ENCODE measurements at regions not wholly inside any gene's neighbourhood (a gene's known extent, or its start where the extent isn't known, plus 50 kb on each side); places are given as distances from the start of the nearest gene placed in this dataset.

DNA sequence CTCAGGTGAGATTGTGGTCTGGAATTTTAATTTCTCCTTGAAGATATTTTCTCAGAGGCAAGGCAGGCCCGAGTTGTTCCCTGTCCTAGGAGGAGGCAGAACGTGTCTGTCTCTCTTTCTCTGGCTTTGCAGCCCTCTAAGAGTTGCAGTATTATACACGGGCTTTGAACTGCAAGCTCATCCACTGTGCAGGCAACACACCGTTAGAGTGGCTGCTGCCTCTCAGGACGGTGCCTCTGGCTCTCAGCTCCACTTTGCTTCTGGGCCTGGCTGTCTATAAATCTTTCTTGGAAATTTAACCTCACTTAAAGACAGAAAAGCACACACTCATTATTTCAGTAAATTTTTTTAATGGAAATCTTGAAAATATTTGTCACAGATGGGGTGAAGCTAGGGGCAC, 170.1 kb upstream of the ADCY2 start:
- TF ChIP-seq EZH2 (IDR thresholded peaks at IDR 0.05; ENCODE audit: borderline replicate concordance, insufficient read depth, low read depth, low read length, poor library complexity, severe bottlenecking) = no peak
- TF ChIP-seq, protein P1, sequence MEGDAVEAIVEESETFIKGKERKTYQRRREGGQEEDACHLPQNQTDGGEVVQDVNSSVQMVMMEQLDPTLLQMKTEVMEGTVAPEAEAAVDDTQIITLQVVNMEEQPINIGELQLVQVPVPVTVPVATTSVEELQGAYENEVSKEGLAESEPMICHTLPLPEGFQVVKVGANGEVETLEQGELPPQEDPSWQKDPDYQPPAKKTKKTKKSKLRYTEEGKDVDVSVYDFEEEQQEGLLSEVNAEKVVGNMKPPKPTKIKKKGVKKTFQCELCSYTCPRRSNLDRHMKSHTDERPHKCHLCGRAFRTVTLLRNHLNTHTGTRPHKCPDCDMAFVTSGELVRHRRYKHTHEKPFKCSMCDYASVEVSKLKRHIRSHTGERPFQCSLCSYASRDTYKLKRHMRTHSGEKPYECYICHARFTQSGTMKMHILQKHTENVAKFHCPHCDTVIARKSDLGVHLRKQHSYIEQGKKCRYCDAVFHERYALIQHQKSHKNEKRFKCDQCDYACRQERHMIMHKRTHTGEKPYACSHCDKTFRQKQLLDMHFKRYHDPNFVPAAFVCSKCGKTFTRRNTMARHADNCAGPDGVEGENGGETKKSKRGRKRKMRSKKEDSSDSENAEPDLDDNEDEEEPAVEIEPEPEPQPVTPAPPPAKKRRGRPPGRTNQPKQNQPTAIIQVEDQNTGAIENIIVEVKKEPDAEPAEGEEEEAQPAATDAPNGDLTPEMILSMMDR (IDR thresholded peaks at IDR 0.05) = no peak
- Mint-ChIP-seq H3K27me3 (no peaks in the 10 kb centered on the region), H3K9me3 (ENCODE audit: insufficient read depth) (no peaks in the 10 kb centered on the region), H3K4me1 (no peaks in the 10 kb centered on the region), H3K27ac (no peak overlapping the region), H3K4me3 (no peak overlapping the region)
- H3K27me3 ChIP-seq (replicated peaks in 1 of 4; ENCODE audit: control extremely low read depth in 1 of 4, control insufficient read depth in 3 of 4, insufficient read depth in 4 of 4, low read length in 3 of 4) = no peaks in the 10 kb centered on the region
- no peaks in the 10 kb centered on the region for H3K4me1 ChIP-seq (ENCODE audit: control insufficient read depth in 2 of 2, insufficient read depth in 2 of 2, low read length in 2 of 2)
- H3K9me3 ChIP-seq (ENCODE audit: control extremely low read depth in 1 of 3, control insufficient read depth in 2 of 3, insufficient read depth in 1 of 3, low read length in 2 of 3) = peaks cover 0 to 5% (median 0%) of the 10 kb centered on the region in 3 donors
- no peaks in the 10 kb centered on the region for H4K20me1 ChIP-seq (ENCODE audit: control insufficient read depth, insufficient read depth, low read length, poor library complexity, severe bottlenecking)
- no peak overlapping the region for H3K4me3 ChIP-seq (ENCODE audit: control extremely low read depth in 1 of 5, extremely low read depth in 1 of 5, insufficient read depth in 1 of 5, low read depth in 2 of 5, low read length in 4 of 5)
- no peak overlapping the region for H3K27ac ChIP-seq (ENCODE audit: low read length in 2 of 2)
- no peak for DNase-seq
- intact Hi-C loops (cut with micrococcal nuclease) = no loop called here
- 74% methylated on average over 4 of the region's 5 CpGs for WGBS (ENCODE audit: insufficient coverage)
- H3K79me2 ChIP-seq (ENCODE audit: control insufficient read depth, insufficient read depth, low read length) = no peaks in the 10 kb centered on the region
- no peak overlapping the region for H2AFZ ChIP-seq (ENCODE audit: insufficient read depth, low read depth, low read length, poor library complexity, severe bottlenecking)
- no peak overlapping the region for H3K4me2 ChIP-seq (replicated peaks; ENCODE audit: low read depth, low read length, poor library complexity, severe bottlenecking)
- ChIA-PET POLR2A (no interaction called here), CTCF (no interaction called here)
- no peak for ATAC-seq (ENCODE audit: low read depth)
- no peak overlapping the region for H3K9ac ChIP-seq (ENCODE audit: low read length)
- H3K36me3 ChIP-seq (replicated peaks in 1 of 2; ENCODE audit: control extremely low read depth in 1 of 2, control insufficient read depth in 1 of 2, extremely low read depth in 1 of 2, insufficient read depth in 2 of 2, low read length in 1 of 2) = no peaks in the 10 kb centered on the region

DNA sequence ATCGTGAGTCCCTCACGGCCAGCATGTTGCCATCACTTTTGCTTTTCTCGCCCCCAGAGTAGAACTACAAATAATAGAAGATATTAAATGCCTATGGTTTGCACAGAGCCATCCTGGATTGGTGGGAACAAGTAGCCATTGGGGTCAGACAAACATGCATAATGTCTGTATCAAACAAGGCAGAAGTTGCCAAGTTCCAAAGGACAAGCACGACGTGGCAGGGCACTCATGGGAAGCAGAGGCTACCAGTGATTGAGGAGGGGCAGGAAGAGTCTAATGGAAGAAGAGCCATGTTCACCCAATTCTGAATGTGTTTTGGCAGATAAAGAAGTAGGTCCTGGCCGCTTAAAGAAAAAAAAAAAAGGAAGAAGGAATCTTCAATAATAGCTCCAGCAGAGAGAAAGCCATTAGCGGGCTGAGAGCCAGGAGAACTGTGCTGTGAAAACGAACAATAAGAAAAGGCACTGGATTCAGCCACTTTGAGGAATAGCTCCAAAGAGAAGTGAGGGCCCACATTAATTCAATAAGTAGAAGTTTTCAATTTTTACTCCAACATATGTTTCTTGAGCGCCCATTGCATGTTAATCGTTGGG, 153.7 kb upstream of the ADCY2 start:
- TF ChIP-seq, protein P1 (IDR thresholded peaks at IDR 0.05) = no peak
- TF ChIP-seq EZH2 (IDR thresholded peaks at IDR 0.05; ENCODE audit: borderline replicate concordance, insufficient read depth, low read depth, low read length, poor library complexity, severe bottlenecking) = no peak
- Histone ChIP-seq H2AFZ (ENCODE audit: insufficient read depth, low read depth, low read length, poor library complexity, severe bottlenecking) (no peak overlapping the region), H4K20me1 (ENCODE audit: control insufficient read depth, insufficient read depth, low read length, poor library complexity, severe bottlenecking) (no peaks in the 10 kb centered on the region), H3K27me3 (replicated peaks in 1 of 4; ENCODE audit: control extremely low read depth in 1 of 4, control insufficient read depth in 3 of 4, insufficient read depth in 4 of 4, low read length in 3 of 4) (no peaks in the 10 kb centered on the region), H3K36me3 (replicated peaks in 1 of 2; ENCODE audit: control extremely low read depth in 1 of 2, control insufficient read depth in 1 of 2, extremely low read depth in 1 of 2, insufficient read depth in 2 of 2, low read length in 1 of 2) (no peaks in the 10 kb centered on the region), H3K27ac (ENCODE audit: low read length in 2 of 2) (no peak overlapping the region), H3K9me3 (ENCODE audit: control extremely low read depth in 1 of 3, control insufficient read depth in 2 of 3, insufficient read depth in 1 of 3, low read length in 2 of 3) (no peaks in the 10 kb centered on the region), H3K4me1 (ENCODE audit: control insufficient read depth in 2 of 2, insufficient read depth in 2 of 2, low read length in 2 of 2) (no peaks in the 10 kb centered on the region), H3K79me2 (ENCODE audit: control insufficient read depth, insufficient read depth, low read length) (no peaks in the 10 kb centered on the region), H3K9ac (ENCODE audit: low read length) (no peak overlapping the region), H3K4me2 (replicated peaks; ENCODE audit: low read depth, low read length, poor library complexity, severe bottlenecking) (no peak overlapping the region), H3K4me3 (ENCODE audit: control extremely low read depth in 1 of 5, extremely low read depth in 1 of 5, insufficient read depth in 1 of 5, low read depth in 2 of 5, low read length in 4 of 5) (no peak overlapping the region)
- Mint-ChIP-seq H3K4me3 (no peak overlapping the region), H3K27ac (no peak overlapping the region), H3K27me3 (no peaks in the 10 kb centered on the region), H3K9me3 (ENCODE audit: insufficient read depth) (no peaks in the 10 kb centered on the region), H3K4me1 (no peaks in the 10 kb centered on the region)
- intact Hi-C loops (cut with micrococcal nuclease) = no loop called here
- DNase-seq (no peak), ATAC-seq (ENCODE audit: low read depth) (no peak)
- ChIA-PET CTCF (no interaction called here), POLR2A (no interaction called here)
- WGBS (ENCODE audit: insufficient coverage) = 80% methylated on average over 5 of the region's 10 CpGs
